ENCODE measurements at regions not wholly inside any gene's neighbourhood (a gene's known extent, or its start where the extent isn't known, plus 50 kb on each side); places are given as distances from the start of the nearest gene placed in this dataset.
"Not testable (repeated sequence)": the region's sequence is repeated elsewhere in the genome, so short reads cannot be mapped to it uniquely, and the experiment has no call there.

- DNase-seq (ENCODE audit: low read depth): not testable (repeated sequence)
Measured at GRCh38 chr12:23253910-23254309, 628.9 kb downstream of the ETNK1 start.

GRCh38 chr12:23259558-23259957, 634.6 kb downstream of the ETNK1 start:
- DNase-seq (ENCODE audit: low read depth): no peak

GRCh38 chr12:23262670-23263069, 637.7 kb downstream of the ETNK1 start:
- DNase-seq (ENCODE audit: low read depth): no peak

GRCh38 chr12:23277831-23278230, 652.9 kb downstream of the ETNK1 start:
- DNase-seq (ENCODE audit: low read depth): no peak

GRCh38 chr12:23281295-23281694, 656.3 kb downstream of the ETNK1 start:
- DNase-seq (ENCODE audit: low read depth): no peak

- no peak for DNase-seq (ENCODE audit: low read depth)
Measured at GRCh38 chr12:23282701-23283100, 657.7 kb downstream of the ETNK1 start.

- not testable (repeated sequence) for DNase-seq (ENCODE audit: low read depth)
Measured at GRCh38 chr12:23285764-23286530, 661.0 kb downstream of the ETNK1 start.

GRCh38 chr12:23290627-23291330, 658.7 kb downstream of the SOX5 start:
- DNase-seq (ENCODE audit: low read depth): no peak

GRCh38 chr12:23303220-23303619, 646.2 kb downstream of the SOX5 start:
- DNase-seq (ENCODE audit: low read depth): no peak

- DNase-seq (ENCODE audit: low read depth): no peak
Measured at GRCh38 chr12:23303821-23304220, 645.6 kb downstream of the SOX5 start.

GRCh38 chr12:23333938-23334337, 615.5 kb downstream of the SOX5 start:
- no peak for DNase-seq (ENCODE audit: low read depth)

- no peak for DNase-seq (ENCODE audit: low read depth)
Measured at GRCh38 chr12:23335593-23335992, 613.9 kb downstream of the SOX5 start.

- no peak for DNase-seq (ENCODE audit: low read depth)
Measured at GRCh38 chr12:23337213-23337612, 612.3 kb downstream of the SOX5 start.

- no peak for DNase-seq (ENCODE audit: low read depth)
Measured at GRCh38 chr12:23340351-23340750, 609.1 kb downstream of the SOX5 start.

GRCh38 chr12:23342407-23342806, 607.1 kb downstream of the SOX5 start:
- DNase-seq (ENCODE audit: low read depth): no peak

GRCh38 chr12:23349564-23349963, 599.9 kb downstream of the SOX5 start:
- no peak for DNase-seq (ENCODE audit: low read depth)

GRCh38 chr12:23350808-23351207, 598.7 kb downstream of the SOX5 start:
- DNase-seq (ENCODE audit: low read depth): no peak

- DNase-seq (ENCODE audit: low read depth): no peak
Measured at GRCh38 chr12:23352670-23353069, 596.8 kb downstream of the SOX5 start.

- no peak for DNase-seq (ENCODE audit: low read depth)
Measured at GRCh38 chr12:23354800-23355199, 594.7 kb downstream of the SOX5 start.

GRCh38 chr12:23356440-23356839, 593.0 kb downstream of the SOX5 start:
- no peak for DNase-seq (ENCODE audit: low read depth)

GRCh38 chr12:23356927-23357708, 592.4 kb downstream of the SOX5 start:
- no peak for DNase-seq (ENCODE audit: low read depth)

- peak; percentile 5 for DNase-seq (ENCODE audit: low read depth)
Measured at GRCh38 chr12:23359975-23360701, 589.3 kb downstream of the SOX5 start.
